ENCODE measurements at regions not wholly inside any gene's neighbourhood (a gene's known extent, or its start where the extent isn't known, plus 50 kb on each side); places are given as distances from the start of the nearest gene placed in this dataset.
"Not testable (repeated sequence)": the region's sequence is repeated elsewhere in the genome, so short reads cannot be mapped to it uniquely, and the experiment has no call there.

GRCh38 chr2:128413718-128414341 is 95.2 kb upstream of the HS6ST1 start:
- no peak for DNase-seq (ENCODE audit: low read depth in 4 of 4, low spot score in 3 of 4)

GRCh38 chr2:128414351-128414750 is 95.7 kb upstream of the HS6ST1 start:
- DNase-seq (ENCODE audit: low read depth in 4 of 4, low spot score in 3 of 4) = no peak

- DNase-seq (ENCODE audit: low read depth in 4 of 4, low spot score in 3 of 4) = no peak
Observed at GRCh38 chr2:128414946-128415778, 96.5 kb upstream of the HS6ST1 start.

GRCh38 chr2:128415779-128416061 is 97.1 kb upstream of the HS6ST1 start:
- DNase-seq (ENCODE audit: low read depth in 4 of 4, low spot score in 3 of 4) = no peak

GRCh38 chr2:128416109-128416785 is 97.6 kb upstream of the HS6ST1 start:
- no peak for DNase-seq (ENCODE audit: low read depth in 4 of 4, low spot score in 3 of 4)

- no peak for DNase-seq (ENCODE audit: low read depth in 4 of 4, low spot score in 3 of 4)
Observed at GRCh38 chr2:128416806-128417205, 98.1 kb upstream of the HS6ST1 start.

GRCh38 chr2:128417264-128417663 is 98.6 kb upstream of the HS6ST1 start:
- DNase-seq (ENCODE audit: low read depth in 4 of 4, low spot score in 3 of 4) = not testable (repeated sequence)

GRCh38 chr2:128420131-128420530 is 101.5 kb upstream of the HS6ST1 start:
- no peak for DNase-seq (ENCODE audit: low read depth in 4 of 4, low spot score in 3 of 4)

GRCh38 chr2:128420776-128421175 is 102.1 kb upstream of the HS6ST1 start:
- DNase-seq (ENCODE audit: low read depth in 4 of 4, low spot score in 3 of 4) = no peak

- DNase-seq (ENCODE audit: low read depth in 4 of 4, low spot score in 3 of 4) = no peak
Observed at GRCh38 chr2:128421286-128421685, 102.6 kb upstream of the HS6ST1 start.

- DNase-seq (ENCODE audit: low read depth in 4 of 4, low spot score in 3 of 4) = no peak
Observed at GRCh38 chr2:128421861-128422311, 103.2 kb upstream of the HS6ST1 start.

GRCh38 chr2:128422571-128422970 is 103.9 kb upstream of the HS6ST1 start:
- no peak for DNase-seq (ENCODE audit: low read depth in 4 of 4, low spot score in 3 of 4)

- DNase-seq (ENCODE audit: low read depth in 4 of 4, low spot score in 3 of 4) = no peak
Observed at GRCh38 chr2:128423788-128424165, 105.1 kb upstream of the HS6ST1 start.

GRCh38 chr2:128424406-128425171 is 105.9 kb upstream of the HS6ST1 start:
- DNase-seq (ENCODE audit: low read depth in 4 of 4, low spot score in 3 of 4) = no peak

GRCh38 chr2:128425216-128425615 is 106.5 kb upstream of the HS6ST1 start:
- no peak for DNase-seq (ENCODE audit: low read depth in 4 of 4, low spot score in 3 of 4)

GRCh38 chr2:128425731-128426620 is 107.3 kb upstream of the HS6ST1 start:
- no peak for DNase-seq (ENCODE audit: low read depth in 4 of 4, low spot score in 3 of 4)

- DNase-seq (ENCODE audit: low read depth in 4 of 4, low spot score in 3 of 4) = no peak
Observed at GRCh38 chr2:128427413-128427755, 108.7 kb upstream of the HS6ST1 start.

GRCh38 chr2:128428415-128428814 is 109.7 kb upstream of the HS6ST1 start:
- no peak for DNase-seq (ENCODE audit: low read depth in 4 of 4, low spot score in 3 of 4)

- no peak for DNase-seq (ENCODE audit: low read depth in 4 of 4, low spot score in 3 of 4)
Observed at GRCh38 chr2:128432423-128432822, 113.8 kb upstream of the HS6ST1 start.

GRCh38 chr2:128433911-128434550 is 115.4 kb upstream of the HS6ST1 start:
- DNase-seq (ENCODE audit: low read depth in 4 of 4, low spot score in 3 of 4) = no peak
